ENCODE measurements at regions not wholly inside any gene's neighbourhood (a gene's known extent, or its start where the extent isn't known, plus 50 kb on each side); places are given as distances from the start of the nearest gene placed in this dataset.
"Not testable (repeated sequence)": the region's sequence is repeated elsewhere in the genome, so short reads cannot be mapped to it uniquely, and the experiment has no call there.

DNA sequence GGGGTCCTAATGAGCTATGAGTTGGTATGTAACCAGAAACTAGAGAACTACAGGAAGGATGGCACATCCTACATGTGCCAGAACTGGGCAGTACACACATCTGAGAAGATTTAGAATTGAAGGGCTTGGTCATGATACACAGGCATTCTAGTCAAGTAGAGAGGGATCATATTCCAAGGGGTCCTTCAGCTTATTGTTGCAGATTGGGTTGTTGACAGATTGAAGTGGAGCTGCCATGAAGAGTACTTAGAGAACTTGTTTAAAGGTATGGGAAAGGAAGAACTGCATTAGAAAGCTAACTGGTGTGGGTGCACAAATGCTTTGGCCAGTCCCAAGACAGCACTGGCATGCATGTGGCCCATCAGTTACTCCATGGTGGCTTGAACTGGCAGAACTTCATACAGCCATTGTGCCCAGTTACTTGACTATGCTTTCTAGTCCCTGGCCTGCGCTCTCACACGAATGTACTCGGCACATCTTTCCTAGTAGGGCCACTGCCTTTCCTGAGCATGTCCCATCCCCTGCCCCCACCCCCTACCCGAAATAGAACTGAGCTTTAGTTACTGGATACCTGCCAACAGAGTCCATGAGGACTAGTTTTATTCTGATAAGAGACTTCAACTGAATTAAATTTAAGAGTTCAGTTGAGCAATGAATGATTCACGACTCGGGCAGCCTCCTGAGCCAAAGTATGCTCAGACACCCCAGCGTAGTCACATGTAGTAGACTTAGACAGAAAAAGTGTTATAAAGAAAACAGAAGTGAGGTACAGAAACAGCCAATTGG, 64.0 kb downstream of the CCNG2 start:
- no peak for DNase-seq

DNA sequence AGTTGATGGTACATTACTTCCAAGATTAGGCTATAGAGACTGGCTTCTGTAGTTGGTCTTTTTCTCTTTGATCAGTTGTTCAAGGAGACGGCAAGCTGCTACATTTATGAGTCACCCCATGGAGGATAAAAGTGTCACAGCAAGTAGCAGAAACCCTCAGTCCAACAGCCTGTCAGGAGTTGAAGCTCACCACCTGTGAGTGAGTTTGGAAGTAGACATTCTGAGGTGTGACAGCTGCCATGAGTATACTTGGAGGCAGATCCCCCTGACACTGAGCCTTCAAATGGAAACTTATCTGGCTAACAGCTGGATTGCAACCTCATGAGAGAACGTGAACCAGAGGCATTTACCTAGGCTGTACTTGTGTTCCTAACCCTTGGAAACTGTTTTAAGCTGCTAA, 68.0 kb downstream of the CCNG2 start:
- no peak for DNase-seq

DNA sequence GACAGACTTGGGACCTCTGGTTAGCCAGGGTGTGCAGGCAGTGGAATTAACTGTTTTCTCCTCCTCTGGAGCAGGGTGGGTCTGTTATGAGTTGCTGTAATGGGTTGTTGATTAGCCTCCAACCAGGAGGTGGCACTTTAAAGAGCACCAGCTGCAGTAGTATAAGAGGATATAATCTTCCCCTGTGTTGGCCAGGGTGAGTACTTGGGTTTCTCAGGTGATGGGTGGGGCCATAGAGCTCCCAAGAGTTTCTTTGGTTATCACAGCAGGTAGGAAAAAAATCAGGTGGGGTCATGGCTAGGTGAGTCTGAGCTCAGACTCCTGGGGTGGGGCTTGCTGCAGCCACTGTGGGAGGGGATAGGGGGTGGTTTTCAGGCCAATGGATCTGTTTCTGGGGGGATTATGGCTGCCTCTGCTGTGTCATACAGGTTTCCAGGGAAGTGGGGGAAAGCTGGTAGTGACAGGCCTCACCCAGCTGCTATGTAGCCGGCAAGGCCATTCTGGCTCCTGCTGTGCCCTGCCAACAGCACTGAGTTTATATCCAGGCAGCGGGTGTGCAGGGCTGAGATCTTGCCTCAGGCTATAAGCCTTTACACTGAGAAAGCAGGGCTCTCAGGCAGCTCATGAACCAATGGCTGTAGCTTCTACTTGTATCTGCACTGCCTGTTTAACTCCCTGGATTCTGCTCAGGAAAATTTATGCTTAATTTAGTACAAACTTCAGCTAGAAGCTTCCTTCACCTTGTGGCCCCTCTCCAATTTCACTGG, 70.1 kb downstream of the CCNG2 start:
- no peak for DNase-seq

DNA sequence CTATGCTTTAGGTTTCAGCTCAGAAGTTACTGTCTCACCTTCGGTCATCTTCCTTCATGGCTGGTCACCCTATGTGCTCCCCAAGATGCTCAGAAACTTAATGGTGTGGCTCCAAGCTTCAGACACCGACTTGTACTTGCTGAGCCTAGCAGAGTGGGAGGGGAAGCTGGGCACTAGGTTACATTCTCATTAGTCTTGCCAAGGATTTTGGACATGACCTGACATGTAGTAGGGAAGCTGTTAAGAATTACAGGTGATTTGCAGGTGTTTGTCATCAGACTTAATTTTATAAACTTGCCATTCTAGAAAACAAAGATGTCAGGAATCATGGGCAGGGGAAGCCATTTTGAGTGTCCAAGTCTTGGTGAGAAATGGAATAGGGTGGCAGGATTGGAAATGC, 72.4 kb downstream of the CCNG2 start:
- no peak for DNase-seq

DNA sequence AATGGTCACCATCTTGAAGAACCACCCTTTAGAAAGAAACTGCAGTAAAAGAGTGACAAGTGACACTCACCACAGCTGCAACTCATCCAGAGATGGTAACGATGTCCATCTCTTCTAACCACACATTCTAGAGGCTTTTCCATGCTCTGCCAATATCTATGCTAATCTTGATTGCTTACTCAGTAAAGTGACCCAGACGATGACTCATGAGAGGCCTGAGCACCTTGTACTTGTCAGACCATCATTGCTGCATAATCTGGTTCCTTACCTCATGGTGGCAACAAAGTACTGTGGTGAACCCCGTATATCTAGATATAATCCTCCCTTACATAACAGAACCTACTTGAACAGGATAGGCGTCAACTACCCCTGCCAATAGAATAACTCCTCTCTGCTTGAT, 75.6 kb downstream of the CCNG2 start:
- DNase-seq: peak; percentile 1

DNA sequence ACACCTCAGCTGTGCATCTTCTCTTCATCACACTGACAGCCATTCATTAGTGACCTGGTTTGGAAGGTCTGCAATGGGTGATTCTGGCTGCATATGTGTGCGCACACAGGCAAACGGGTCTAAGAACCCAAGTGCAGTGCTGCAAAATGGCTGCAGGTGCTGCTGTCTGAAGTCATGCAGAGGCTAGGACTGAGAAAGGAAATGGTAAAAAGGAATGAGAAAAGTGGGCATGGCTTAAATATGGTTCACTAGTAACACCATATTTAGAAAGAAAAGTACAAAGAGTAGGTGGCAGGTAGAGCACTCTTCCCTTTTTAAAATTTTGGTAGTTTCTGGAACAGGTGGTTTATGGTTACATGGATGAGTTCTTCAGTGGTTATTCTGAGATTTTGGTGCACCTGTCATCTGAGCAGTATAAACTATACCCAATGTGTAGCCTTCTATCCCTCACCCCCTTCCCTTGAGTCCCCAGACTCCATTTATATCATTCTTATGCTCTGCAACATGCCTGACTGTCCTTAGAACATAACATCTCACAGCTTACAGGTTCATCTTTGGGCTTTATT, 78.4 kb downstream of the CCNG2 start:
- DNase-seq: no peak

DNA sequence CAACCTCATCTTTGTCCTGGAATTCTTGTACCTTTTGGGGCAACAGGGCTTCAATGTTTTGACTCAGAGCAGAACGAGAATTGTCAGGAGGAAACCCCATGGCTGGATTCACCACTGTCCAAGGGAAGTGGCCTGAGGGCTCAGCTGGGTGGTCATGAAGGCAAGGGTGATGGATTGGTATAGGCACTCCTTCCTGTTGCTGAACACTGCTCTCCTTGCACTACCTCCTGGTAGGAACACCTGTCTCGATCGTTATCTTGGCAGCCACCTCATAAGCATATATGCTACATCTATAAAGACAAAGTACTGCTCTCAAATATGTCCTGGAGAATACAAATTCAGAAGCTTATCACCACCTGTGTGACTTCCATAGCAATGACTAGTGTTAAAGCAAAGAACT, 79.8 kb downstream of the CCNG2 start:
- DNase-seq: no peak

DNA sequence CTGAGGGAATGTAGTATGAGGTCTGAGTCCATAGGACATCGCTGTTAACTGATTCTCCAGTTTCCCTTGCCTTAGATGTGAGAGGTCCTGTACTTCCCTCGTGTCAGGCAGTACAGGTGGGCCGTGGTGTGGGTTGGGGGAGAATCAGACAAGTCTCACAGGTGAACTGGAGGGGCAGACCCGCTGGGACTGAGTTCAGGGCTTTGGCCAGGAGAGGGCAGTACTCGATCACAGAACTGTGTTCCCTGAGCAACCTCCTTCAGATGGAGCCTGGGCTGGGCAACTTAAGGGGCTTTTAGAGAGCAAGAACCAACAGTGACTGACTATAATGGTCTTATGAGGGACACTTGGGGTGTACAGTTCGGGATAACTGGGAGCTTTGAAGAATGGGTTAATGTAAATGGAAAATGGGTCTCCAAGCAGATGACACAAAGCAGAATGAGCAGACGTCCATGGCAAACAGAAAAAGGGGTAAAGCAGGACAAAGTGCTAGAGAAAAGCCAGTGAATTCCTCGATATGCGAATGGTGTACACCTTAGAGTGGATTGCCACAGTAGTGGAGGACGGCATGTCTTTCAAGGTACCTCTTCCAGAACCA, 83.6 kb downstream of the CCNG2 start:
- DNase-seq: peak; percentile 66

DNA sequence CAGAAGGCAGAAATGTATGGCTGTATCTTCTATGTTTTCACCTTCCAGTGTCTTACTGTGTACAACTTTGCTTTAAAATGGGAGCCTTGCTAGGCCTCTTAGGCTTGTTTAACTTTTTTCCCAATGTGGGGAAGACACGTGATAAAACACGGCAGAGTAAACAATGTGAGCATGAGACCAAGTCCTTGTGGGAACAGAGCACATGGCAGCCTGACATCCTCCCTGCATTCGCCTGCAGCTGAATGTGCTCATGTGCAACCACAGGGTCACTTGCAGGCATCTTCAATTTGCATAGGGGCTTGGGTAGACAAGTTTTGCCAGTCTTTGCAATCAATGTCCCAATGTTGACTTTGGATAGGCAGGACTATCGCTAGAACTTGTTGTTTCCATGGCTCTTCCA, 91.8 kb downstream of the CCNG2 start:
- DNase-seq: no peak

DNA sequence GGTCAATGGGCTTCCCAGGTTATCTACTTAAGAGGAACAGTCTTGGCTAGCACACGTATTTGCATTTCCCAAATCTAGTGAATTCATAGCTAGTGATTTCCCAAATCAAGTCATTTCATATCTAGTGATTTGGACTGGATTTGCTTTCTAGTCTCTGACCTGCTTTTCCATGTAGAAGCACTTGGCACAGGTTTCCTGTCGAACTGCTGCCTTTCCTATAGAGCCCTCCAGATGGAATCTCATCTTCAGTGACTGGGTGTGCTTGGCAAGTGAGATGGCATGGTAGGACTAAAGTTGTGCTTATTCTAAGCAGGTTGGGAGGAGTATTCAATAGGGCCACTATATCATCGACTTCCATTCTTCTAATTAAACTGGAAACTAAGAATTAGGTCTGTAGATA, 94.7 kb downstream of the CCNG2 start:
- no peak for DNase-seq

DNA sequence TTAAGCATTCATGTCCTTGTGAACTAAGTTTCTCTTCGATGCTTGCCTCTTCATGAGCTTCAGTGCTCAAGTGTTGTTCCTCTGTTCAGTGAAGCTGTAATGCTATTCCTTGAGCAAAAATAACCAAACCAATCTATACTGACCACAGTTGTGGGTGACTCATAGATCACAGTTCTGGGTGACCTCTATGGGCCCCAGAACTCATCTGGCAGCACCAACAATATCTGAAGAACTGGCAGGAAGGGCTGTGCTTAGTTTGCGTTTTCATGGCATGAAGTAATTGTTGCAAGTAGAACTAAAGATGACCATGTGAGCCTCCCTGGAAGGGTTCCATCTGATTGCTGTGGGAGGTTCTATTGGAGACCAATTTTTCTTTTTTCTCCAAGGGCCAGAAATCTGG, 106.2 kb downstream of the CCNG2 start:
- no peak for DNase-seq

DNA sequence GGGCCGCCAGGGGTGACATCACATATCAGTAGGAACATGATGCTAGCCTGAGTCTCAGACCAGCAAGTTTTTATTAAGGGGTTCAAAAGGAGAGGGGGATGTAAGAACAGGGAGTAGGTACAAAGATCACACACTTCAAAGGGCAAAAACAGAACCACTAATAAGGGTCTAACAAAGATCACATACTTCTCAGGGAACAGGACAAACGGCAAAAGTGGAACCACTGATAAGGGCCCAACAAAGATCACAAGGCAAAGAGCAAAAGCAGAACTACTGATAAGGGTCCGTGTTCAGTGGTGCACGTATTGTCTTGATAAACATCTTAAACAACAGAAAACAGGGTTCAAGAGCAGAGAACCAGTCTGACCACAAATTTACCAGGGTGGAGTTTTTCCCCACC, 107.0 kb downstream of the CCNG2 start:
- not testable (repeated sequence) for DNase-seq

DNA sequence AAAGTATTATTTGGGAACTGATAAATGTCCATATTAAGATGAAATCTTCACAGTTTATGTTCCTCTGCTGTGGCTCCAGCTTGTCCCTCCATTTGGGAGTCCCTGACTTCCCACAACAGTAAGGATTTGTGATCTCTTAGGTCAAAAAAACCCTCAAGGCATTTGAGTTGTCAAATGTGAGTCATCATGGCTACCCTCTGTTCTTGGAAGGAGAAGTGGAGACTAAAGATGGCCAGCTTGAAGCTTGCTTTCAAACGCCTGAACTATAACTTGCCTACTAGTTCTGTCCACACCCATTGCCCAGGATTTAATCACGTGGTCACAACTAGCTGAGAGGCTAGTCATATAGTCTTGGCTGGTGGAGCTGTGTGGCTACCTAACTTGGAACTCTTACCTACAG, 107.8 kb downstream of the CCNG2 start:
- no peak for DNase-seq

DNA sequence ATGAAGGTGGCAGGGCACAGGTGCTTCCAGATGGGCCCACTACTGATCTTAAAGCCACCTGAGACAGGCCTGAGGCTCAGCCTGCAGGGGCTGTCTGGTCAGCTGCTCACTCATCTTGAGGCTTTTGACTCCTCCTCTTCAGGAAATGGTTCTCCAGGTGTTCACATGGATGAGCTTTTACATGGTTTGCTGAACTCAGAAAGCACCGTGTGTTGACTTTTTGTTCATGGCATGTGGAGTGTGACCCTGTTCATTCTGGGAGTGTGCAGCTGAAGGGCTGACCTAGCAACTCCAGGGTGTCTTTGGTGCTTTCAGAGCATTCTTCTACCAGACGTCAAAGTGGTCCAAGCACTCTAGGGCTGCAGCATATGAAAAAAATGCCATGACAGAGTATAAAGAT, 111.1 kb downstream of the CCNG2 start:
- no peak for DNase-seq

DNA sequence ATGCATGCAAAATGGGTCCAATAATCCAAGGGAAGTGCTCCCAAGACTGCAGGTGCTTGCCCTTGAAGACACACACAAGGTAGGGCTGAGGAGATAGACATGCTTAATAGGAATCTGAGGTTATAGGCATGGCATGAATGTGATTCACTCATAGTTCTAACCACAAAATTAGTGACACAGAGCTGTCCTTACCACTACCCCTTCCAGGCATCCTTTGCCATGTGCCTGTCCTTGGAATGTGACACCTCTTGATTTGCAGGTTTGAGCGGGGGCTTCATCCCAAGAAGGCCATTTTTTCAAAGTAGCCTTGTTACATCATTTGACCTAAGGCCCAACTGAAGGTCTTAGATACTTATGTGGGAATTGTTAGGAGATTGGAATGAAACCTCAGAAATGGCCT, 112.5 kb downstream of the CCNG2 start:
- no peak for DNase-seq

DNA sequence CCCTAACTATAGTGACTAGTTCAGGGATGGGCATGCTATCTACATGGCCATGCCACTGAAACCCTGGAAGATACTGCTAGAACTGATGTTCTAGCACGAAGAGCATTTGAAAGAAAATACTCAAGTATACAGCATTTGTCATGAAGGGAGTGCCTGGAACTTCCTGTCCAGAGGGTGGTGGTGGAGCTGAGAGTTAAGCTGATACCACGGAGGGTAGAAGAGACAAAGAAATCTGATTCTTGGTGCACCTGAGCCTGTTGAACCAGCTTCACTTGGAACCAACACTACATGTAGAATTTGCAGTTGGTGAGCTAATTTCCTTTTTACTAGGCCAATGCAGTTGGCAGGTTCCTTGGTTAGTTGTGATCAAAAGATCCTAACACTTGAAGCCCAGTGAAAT, 116.4 kb downstream of the CCNG2 start:
- DNase-seq: no peak

DNA sequence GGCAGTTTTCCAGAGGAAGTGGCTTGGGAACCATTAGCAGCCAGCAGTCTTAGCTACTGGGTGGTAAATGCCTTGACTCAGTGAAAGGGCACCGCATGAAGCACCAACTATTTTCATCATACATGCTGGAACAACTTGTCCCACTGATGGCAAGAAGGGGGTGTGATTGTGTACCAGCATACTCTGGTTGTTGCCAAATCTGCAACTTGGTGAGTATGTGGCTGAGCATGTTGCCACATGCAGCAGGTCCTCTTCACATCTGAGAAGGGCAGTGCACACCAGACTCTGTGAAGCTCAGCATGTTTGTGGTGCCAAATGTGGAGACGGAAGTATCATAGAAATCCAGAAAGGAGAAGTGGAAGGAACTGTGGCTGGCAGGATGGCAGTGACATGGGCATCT, 122.1 kb downstream of the CCNG2 start:
- DNase-seq: not testable (repeated sequence)

DNA sequence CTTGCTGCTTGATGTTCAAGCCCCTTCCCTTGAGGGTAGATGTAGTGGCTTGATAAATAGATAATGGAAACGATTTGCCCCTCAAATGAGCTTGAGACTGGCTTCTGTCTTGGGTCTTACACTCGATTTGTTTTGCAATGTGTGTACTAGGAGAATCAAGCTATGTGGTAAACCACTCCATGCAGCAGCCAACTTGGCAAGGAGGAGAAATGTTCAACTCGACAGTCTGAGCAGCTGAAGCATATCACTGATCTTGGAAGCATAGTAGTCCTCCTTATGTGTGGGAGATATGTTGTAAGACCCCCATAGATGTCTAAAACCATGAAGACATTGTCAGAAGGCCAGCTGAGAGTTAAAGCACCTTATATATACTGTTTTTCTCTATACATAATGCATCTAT, 125.3 kb downstream of the CCNG2 start:
- DNase-seq: no peak

DNA sequence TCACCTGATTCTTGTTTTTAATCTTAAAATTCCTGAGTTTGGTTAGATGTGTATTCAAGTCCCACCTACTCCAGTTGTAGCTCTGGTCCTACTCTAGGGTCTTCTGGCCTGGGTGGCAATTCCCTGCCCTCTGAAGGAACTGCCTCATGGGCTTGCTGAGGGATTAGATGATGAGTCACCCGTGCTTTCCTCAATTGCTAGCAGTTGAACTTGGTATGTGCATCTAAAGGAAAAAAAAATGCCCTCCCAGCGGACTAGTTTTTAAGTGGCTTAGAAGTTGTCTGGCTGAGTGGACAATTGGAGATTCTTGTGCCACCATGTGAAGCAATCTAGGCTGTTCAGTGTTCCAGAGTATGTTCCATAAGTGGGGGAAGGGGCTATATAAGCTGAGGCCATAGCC, 127.0 kb downstream of the CCNG2 start:
- DNase-seq: no peak

DNA sequence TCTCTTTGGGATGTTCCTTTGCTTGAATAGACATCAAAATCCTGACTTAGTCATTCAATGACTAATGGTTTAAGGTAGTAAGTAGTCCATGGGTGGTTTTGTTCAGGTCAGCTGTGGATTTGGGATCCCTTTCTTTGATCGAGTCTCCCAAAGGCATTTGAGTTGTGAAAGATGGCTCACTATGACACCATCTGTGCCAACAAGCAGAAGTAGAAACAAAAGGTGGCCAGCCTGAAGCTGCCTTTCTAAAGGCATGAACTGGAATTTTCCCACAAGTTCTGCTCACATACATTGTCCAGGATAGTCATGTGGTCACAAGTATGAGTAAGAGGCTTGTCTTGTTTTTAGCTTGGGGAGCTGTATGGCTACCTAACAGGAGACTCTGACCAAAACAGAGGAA, 129.9 kb downstream of the CCNG2 start:
- no peak for DNase-seq

DNA sequence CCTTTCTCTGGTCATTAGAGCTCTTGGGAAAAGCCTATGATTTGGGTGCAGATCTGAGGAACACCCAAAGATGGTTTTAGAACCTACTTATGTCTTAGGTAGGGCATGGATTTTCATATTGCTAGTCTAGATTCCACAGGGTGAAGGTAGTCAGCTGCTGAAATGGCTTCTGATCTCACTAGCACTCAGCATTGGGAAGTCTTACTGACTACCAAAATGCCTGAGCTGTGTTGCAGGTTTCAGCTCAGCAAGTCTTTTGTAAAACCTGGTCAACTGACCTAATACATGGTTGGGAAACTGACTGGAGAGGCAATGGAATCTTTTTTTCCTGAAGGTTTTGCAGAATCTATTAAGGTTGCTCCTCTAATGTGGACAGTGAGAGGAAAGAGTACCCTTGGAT, 136.4 kb downstream of the CCNG2 start:
- no peak for DNase-seq

DNA sequence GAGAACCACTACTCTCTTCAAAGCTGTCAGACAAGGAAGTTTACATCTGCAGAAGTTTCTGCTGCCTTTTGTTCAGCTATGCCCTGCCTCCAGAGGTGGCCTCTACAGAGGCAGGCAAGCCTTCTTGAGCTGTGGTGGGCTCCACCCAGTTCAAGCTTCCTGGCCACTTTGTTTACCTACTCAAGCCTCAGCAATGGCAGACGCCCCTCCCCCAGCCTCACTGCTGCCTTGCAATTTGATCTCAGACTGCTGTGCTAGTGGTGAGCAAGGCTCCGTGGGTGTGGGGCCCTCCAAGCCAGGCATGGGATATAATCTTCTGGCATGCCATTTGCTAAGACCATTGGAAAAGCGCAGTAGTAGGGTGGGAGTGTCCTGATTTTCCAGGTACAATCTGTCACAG, 144.0 kb downstream of the CCNG2 start:
- not testable (repeated sequence) for DNase-seq

DNA sequence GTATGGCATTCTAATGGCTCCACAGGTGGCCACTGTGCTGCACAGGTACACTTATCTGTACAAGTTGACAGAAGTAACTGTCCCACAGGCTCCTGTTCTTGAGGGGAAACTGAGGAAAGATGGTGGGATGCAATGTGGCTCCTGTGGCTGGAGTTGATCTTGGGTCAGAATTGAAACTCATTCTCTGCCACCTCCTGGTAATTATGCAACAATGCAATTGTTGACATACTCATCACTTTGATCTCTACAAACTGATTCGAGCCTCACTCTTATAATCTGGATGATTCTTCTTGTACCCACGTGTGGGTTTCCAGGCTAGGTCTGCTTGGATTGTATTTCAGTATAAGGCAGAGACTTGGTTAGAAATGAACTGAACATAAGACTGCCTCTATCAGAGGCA, 148.8 kb downstream of the CCNG2 start:
- DNase-seq: no peak

DNA sequence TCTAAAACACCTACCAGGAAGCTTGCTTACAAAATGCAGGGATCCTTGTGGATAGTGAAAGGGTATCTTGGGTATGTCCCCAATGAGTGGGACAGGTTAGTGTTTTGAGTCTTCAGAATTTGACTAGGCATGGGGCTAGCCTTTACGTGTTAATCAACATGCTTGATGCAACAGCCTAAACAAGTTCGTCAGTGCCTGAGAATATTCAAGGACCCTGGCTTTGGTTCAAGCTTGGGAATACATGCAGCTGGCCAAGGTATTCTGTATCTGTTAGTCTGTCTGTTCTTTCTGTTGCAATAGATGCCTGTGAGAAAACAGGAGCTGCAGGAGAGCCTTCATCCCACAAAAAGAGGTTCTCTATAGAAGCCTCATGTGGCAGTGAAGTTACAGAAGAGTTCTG, 149.5 kb downstream of the CCNG2 start:
- DNase-seq: no peak

All from kidney glomerular epithelial cell (primary cell).